CD4-positive, alpha-beta T cell (primary cell): ENCODE measurements at regions not wholly inside any gene's neighbourhood (a gene's known extent, or its start where the extent isn't known, plus 50 kb on each side); places are given as distances from the start of the nearest gene placed in this dataset.

Experiments
- ATAC-seq: fragments of 200-7000 bp; cut with Tn5 transposase; one replicate; pipeline ENCODE4 v1.10.0; 2022; ENCODE audit warnings: mild to moderate bottlenecking; ENCODE audit not compliant: poor library complexity
- CTCF ChIA-PET: fragments of 350-600 bp; sonication (Branson Sonifier 250); formaldehyde crosslinking; loops from one replicate; lab custom pipeline; 2021; ENCODE audit warnings: antibody characterized with exemption, inconsistent platforms; lab: Charles Lee
- POLR2A ChIA-PET: fragments of 350-600 bp; sonication (Branson Sonifier 250); formaldehyde crosslinking; loops from one replicate; lab custom pipeline; 2021; ENCODE audit warnings: antibody characterized with exemption, inconsistent platforms; lab: Charles Lee
- DNase-seq, 14 experiments: peaks; one replicate each; pipeline ENCODE4 v3.0.0-alpha.2; 2013 to 2020; ENCODE audit warnings: mixed read lengths in 2 of 14
- H3K27ac ChIP-seq, 2 donors: one replicate each; pipeline versions ENCODE4 v1.5.1 to v1.7.0; 2013; ENCODE audit warnings: low read length in 2 of 2, low read depth in 1 of 2, mild to moderate bottlenecking in 1 of 2
- H3K27me3 ChIP-seq, 2 experiments: 1 replicate in 1 of 2; 2 replicates in 1 of 2; pipeline versions ENCODE4 v1.6.1 to v1.7.0; 2013; ENCODE audit warnings: low read length in 2 of 2, control low read depth in 1 of 2, mild to moderate bottlenecking in 1 of 2, moderate library complexity in 1 of 2; ENCODE audit not compliant: insufficient read depth in 2 of 2, control insufficient read depth in 1 of 2
- H3K36me3 ChIP-seq: one replicate; pipeline ENCODE4 v1.6.1; 2013; ENCODE audit warnings: low read length, control low read depth; ENCODE audit not compliant: insufficient read depth
- H3K4me1 ChIP-seq: one replicate; pipeline ENCODE4 v1.6.1; 2013; ENCODE audit warnings: low read length, control low read depth; ENCODE audit not compliant: insufficient read depth
- H3K4me3 ChIP-seq: one replicate; pipeline ENCODE4 v1.5.1; 2013; ENCODE audit warnings: mild to moderate bottlenecking, low read length, moderate library complexity
- H3K9me3 ChIP-seq, 2 experiments: 1 replicate in 1 of 2; 2 replicates in 1 of 2; pipeline versions ENCODE4 v1.6.1 to v1.7.0; 2013; ENCODE audit warnings: low read length in 2 of 2, mild to moderate bottlenecking in 2 of 2, control low read depth in 1 of 2, moderate library complexity in 1 of 2; ENCODE audit not compliant: control insufficient read depth in 1 of 2, insufficient read depth in 1 of 2
- H3K27ac Mint-ChIP-seq: one replicate; pipeline ENCODE4 v1.8.0; 2020; ENCODE audit warnings: mixed read lengths
- H3K27me3 Mint-ChIP-seq: one replicate; pipeline ENCODE4 v1.8.0; 2021; ENCODE audit warnings: mixed read lengths
- H3K36me3 Mint-ChIP-seq: one replicate; pipeline ENCODE4 v1.8.0; 2021; ENCODE audit warnings: low read depth, mixed read lengths
- H3K4me1 Mint-ChIP-seq: one replicate; pipeline ENCODE4 v1.8.0; 2021; ENCODE audit warnings: low read depth, mixed read lengths
- H3K4me3 Mint-ChIP-seq: one replicate; pipeline ENCODE4 v1.8.0; 2020; ENCODE audit warnings: mild to moderate bottlenecking, mixed read lengths
- H3K9me3 Mint-ChIP-seq: one replicate; pipeline ENCODE4 v1.8.0; 2020; ENCODE audit warnings: mixed read lengths
- CTCF ChIP-seq: fragments of 200-600 bp; IDR thresholded peaks from one replicate; pipeline ENCODE4 v1.8.0; 2022; ENCODE audit warnings: antibody characterized with exemption, mild to moderate bottlenecking
- intact Hi-C, 2 experiments: fragments of 100-400 bp; cut with DNase I in 1 of 2; cut with micrococcal nuclease in 1 of 2; formaldehyde crosslinking; loops; one replicate each; pipeline versions ENCODE4 v1.15.1 to v1.9.0; 2023 to 2025; cut with DNase I, micrococcal nuclease

- no peak for TF ChIP-seq CTCF
- no peak overlapping the region for H3K27ac Mint-ChIP-seq
- intact Hi-C loops: no loop called here
- no peak for ATAC-seq
- H3K4me3 Mint-ChIP-seq: no peak overlapping the region
- H3K4me1 Mint-ChIP-seq: peaks cover 4% of the 10 kb centered on the region
- Histone ChIP-seq H3K4me1 (no peaks in the 10 kb centered on the region), H3K27ac (no peak overlapping the region), H3K27me3 (no peaks in the 10 kb centered on the region), H3K36me3 (no peaks in the 10 kb centered on the region), H3K9me3 (no peaks in the 10 kb centered on the region), H3K4me3 (no peak overlapping the region)
- ChIA-PET CTCF (no interaction called here), POLR2A (no interaction called here)
- DNase-seq: no peak
- no peaks in the 10 kb centered on the region for H3K27me3 Mint-ChIP-seq
- H3K36me3 Mint-ChIP-seq: no peaks in the 10 kb centered on the region
- no peaks in the 10 kb centered on the region for H3K9me3 Mint-ChIP-seq
These were observed 372.7 kb upstream of the HSF2 start for GRCh38 chr6:122026582-122027369.

- POLR2A ChIA-PET: no interaction called here
These were observed 370.4 kb upstream of the HSF2 start for GRCh38 chr6:122028933-122029522.

GRCh38 chr6:122033564-122034181 lies 365.8 kb upstream of the HSF2 start:
- Histone ChIP-seq H3K4me3 (no peak overlapping the region), H3K27me3 (no peaks in the 10 kb centered on the region), H3K27ac (no peak overlapping the region), H3K4me1 (no peaks in the 10 kb centered on the region), H3K36me3 (no peaks in the 10 kb centered on the region), H3K9me3 (no peaks in the 10 kb centered on the region)
- Mint-ChIP-seq H3K27ac (no peak overlapping the region), H3K27me3 (peaks cover 11% of the 10 kb centered on the region), H3K9me3 (no peaks in the 10 kb centered on the region), H3K36me3 (no peaks in the 10 kb centered on the region), H3K4me1 (no peaks in the 10 kb centered on the region), H3K4me3 (no peak overlapping the region)
- peak; percentile 77 for ATAC-seq
- TF ChIP-seq CTCF: peak; percentile 67
- ChIA-PET CTCF (interaction anchor here (1.1 kb wide), 1 partner anchor 14 kb away, joined by 3 read pairs; no protein-coding TSS in a partner anchor), POLR2A (no interaction called here)
- intact Hi-C loops: loop anchor here (1.0 to 10.0 kb wide), 6 partner anchors 599 to 979 kb away; partner anchors contain the start of gene GJA1 (in 1 of the 2)
- peak in 3 of 14 experiments; percentile 27 to 45 (median 40) for DNase-seq

More at GRCh38 chr6:122028933-122029522, 370.4 kb upstream of the HSF2 start:
- Histone ChIP-seq H3K9me3 (no peaks in the 10 kb centered on the region), H3K27ac (no peak overlapping the region), H3K4me3 (no peak overlapping the region), H3K36me3 (no peaks in the 10 kb centered on the region), H3K27me3 (no peaks in the 10 kb centered on the region), H3K4me1 (no peaks in the 10 kb centered on the region)
- DNase-seq (no peak), ATAC-seq (no peak)
- peaks cover 4% of the 10 kb centered on the region for H3K4me1 Mint-ChIP-seq
- no peaks in the 10 kb centered on the region for H3K36me3 Mint-ChIP-seq
- no peak overlapping the region for H3K27ac Mint-ChIP-seq
- no peak for TF ChIP-seq CTCF
- no peak overlapping the region for H3K4me3 Mint-ChIP-seq
- intact Hi-C loops: no loop called here
- H3K27me3 Mint-ChIP-seq: peaks cover 5% of the 10 kb centered on the region
- CTCF ChIA-PET: no interaction called here
- no peaks in the 10 kb centered on the region for H3K9me3 Mint-ChIP-seq
